GM12891 (cell line): ENCODE measurements at regions not wholly inside any gene's neighbourhood (a gene's known extent, or its start where the extent isn't known, plus 50 kb on each side); places are given as distances from the start of the nearest gene placed in this dataset.

Experiments
- PAX5 ChIP-seq: IDR thresholded peaks from 2 replicates; pipeline ENCODE4 v1.6.1; 2011; ENCODE audit warnings: low read length, moderate library complexity, mild to moderate bottlenecking; ENCODE audit not compliant: insufficient read depth, severe bottlenecking
- POU2F2 ChIP-seq: IDR thresholded peaks from 2 replicates; pipeline ENCODE4 v1.6.1; 2011; ENCODE audit warnings: low read depth, mild to moderate bottlenecking, control low read depth, low read length, moderate library complexity

- TF ChIP-seq PAX5 = no peak
- no peak for TF ChIP-seq POU2F2
Observed at GRCh38 chr6:167653561-167653960, 173.2 kb upstream of the AFDN start.
